KMS-11 (cell line): ENCODE measurements at regions not wholly inside any gene's neighbourhood (a gene's known extent, or its start where the extent isn't known, plus 50 kb on each side); places are given as distances from the start of the nearest gene placed in this dataset.
"Not testable (repeated sequence)": the region's sequence is repeated elsewhere in the genome, so short reads cannot be mapped to it uniquely, and the experiment has no call there.

Experiments used
- H2AFZ ChIP-seq: fragments of 200-600 bp; sonication (generic); 2 replicates; pipeline ENCODE4 v1.6.1; 2016; ENCODE audit warnings: antibody characterized with exemption, mixed run types, low read depth
- H3K27ac ChIP-seq: fragments of 200-600 bp; sonication (generic); 2 replicates; pipeline ENCODE4 v1.6.1; 2016; ENCODE audit warnings: mild to moderate bottlenecking, mixed run types
- H3K27me3 ChIP-seq: fragments of 200-600 bp; sonication (generic); 2 replicates; pipeline ENCODE4 v1.6.1; 2017; ENCODE audit warnings: mild to moderate bottlenecking, low read depth, mixed run types, moderate library complexity; ENCODE audit not compliant: insufficient read depth
- H3K36me3 ChIP-seq: fragments of 200-600 bp; sonication (generic); 2 replicates; pipeline ENCODE4 v1.6.1; 2017; ENCODE audit warnings: mild to moderate bottlenecking, mixed run types; ENCODE audit not compliant: insufficient read depth
- H3K4me1 ChIP-seq: fragments of 200-600 bp; sonication (generic); 2 replicates; pipeline ENCODE4 v1.6.1; 2016; ENCODE audit warnings: mild to moderate bottlenecking, low read depth, mixed run types; ENCODE audit not compliant: poor library complexity, severe bottlenecking
- H3K4me2 ChIP-seq: fragments of 200-600 bp; sonication (generic); 2 replicates; pipeline ENCODE4 v1.7.0; 2016; ENCODE audit warnings: mild to moderate bottlenecking, mixed run types
- H3K4me3 ChIP-seq: fragments of 200-600 bp; sonication (generic); IDR thresholded peaks from 2 replicates; pipeline ENCODE4 v1.6.1; 2017; ENCODE audit warnings: low read depth, low read length, mixed read lengths; ENCODE audit not compliant: insufficient read depth
- H3K79me2 ChIP-seq: fragments of 200-600 bp; sonication (generic); 2 replicates; pipeline ENCODE4 v1.6.1; 2016; ENCODE audit warnings: low read depth, mixed run types; ENCODE audit not compliant: insufficient read depth
- H3K9ac ChIP-seq: fragments of 200-600 bp; sonication (generic); 2 replicates; pipeline ENCODE4 v1.6.1; 2016; ENCODE audit warnings: mild to moderate bottlenecking, mixed run types
- H4K20me1 ChIP-seq: fragments of 200-600 bp; sonication (generic); 2 replicates; pipeline ENCODE4 v1.6.1; 2016; ENCODE audit warnings: mild to moderate bottlenecking, mixed run types; ENCODE audit not compliant: insufficient read depth
- TF ChIP-seq, protein P1 (sequence below): fragments of 200-600 bp; sonication (generic); conservative IDR thresholded peaks from 2 replicates; pipeline ENCODE4 v1.6.1; 2017; ENCODE audit warnings: low read depth, mild to moderate bottlenecking, antibody characterized with exemption, low read length, moderate library complexity, mixed read lengths

- Histone ChIP-seq H3K9ac (no peak overlapping the region), H3K36me3 (no peaks in the 10 kb centered on the region), H2AFZ (no peak overlapping the region), H3K4me2 (no peak overlapping the region), H4K20me1 (no peaks in the 10 kb centered on the region), H3K79me2 (no peaks in the 10 kb centered on the region), H3K27me3 (no peaks in the 10 kb centered on the region), H3K4me3 (no peak overlapping the region), H3K4me1 (no peaks in the 10 kb centered on the region), H3K27ac (no peak overlapping the region)
- TF ChIP-seq, protein P1, sequence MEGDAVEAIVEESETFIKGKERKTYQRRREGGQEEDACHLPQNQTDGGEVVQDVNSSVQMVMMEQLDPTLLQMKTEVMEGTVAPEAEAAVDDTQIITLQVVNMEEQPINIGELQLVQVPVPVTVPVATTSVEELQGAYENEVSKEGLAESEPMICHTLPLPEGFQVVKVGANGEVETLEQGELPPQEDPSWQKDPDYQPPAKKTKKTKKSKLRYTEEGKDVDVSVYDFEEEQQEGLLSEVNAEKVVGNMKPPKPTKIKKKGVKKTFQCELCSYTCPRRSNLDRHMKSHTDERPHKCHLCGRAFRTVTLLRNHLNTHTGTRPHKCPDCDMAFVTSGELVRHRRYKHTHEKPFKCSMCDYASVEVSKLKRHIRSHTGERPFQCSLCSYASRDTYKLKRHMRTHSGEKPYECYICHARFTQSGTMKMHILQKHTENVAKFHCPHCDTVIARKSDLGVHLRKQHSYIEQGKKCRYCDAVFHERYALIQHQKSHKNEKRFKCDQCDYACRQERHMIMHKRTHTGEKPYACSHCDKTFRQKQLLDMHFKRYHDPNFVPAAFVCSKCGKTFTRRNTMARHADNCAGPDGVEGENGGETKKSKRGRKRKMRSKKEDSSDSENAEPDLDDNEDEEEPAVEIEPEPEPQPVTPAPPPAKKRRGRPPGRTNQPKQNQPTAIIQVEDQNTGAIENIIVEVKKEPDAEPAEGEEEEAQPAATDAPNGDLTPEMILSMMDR: no peak
Observed at GRCh38 chr6:137303441-137303840, 84.3 kb upstream of the IFNGR1 start.

DNA sequence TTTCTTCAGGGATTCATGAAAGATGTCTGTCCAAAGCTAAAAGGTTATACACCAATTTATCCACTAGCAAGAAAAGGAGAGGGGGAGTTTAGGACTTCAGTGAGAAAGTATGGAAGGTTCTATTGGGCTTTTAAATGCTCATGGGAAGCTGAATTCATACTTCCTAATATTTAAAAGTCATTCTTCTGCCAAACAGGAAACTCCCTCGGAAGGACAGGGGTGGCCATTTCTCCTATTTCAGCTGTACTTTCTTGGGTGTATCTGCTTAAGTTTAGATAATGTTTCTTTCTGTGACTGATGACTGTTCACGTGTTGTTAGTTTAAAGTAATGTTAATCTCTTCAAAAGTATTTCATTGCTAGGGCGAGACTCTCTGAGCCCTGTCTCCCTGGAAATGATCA is 80.5 kb upstream of the IFNGR1 start:
- Histone ChIP-seq H3K36me3 (no peaks in the 10 kb centered on the region), H4K20me1 (no peaks in the 10 kb centered on the region), H2AFZ (no peak overlapping the region), H3K27ac (no peak overlapping the region), H3K4me2 (no peak overlapping the region), H3K27me3 (no peaks in the 10 kb centered on the region), H3K4me1 (no peaks in the 10 kb centered on the region), H3K9ac (no peak overlapping the region), H3K4me3 (no peak overlapping the region), H3K79me2 (no peaks in the 10 kb centered on the region)
- TF ChIP-seq, protein P1: no peak

DNA sequence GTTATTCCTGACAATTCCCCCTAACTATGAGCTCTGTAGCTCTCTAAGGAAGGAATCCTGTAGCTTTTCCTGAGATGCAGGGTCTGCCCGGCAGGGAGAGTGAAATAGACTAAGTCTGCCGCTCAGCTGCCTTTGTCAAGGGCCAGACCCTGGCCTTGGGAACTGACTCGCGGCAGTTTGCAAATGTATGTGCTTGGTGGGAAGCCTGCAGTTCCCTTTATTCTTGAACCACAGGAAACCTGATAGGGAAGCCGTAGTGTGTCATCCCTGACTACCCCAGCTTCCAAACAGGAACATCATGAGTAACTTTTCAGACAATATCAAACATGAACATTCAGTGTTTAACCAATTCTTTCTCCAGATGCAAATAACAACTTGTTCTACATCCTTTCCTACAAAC is 78.7 kb upstream of the IFNGR1 start:
- Histone ChIP-seq H3K4me1 (no peaks in the 10 kb centered on the region), H2AFZ (no peak overlapping the region), H3K36me3 (no peaks in the 10 kb centered on the region), H4K20me1 (no peaks in the 10 kb centered on the region), H3K27me3 (no peaks in the 10 kb centered on the region), H3K9ac (no peak overlapping the region), H3K79me2 (no peaks in the 10 kb centered on the region), H3K27ac (no peak overlapping the region), H3K4me3 (no peak overlapping the region), H3K4me2 (no peak overlapping the region)
- TF ChIP-seq, protein P1: no peak

DNA sequence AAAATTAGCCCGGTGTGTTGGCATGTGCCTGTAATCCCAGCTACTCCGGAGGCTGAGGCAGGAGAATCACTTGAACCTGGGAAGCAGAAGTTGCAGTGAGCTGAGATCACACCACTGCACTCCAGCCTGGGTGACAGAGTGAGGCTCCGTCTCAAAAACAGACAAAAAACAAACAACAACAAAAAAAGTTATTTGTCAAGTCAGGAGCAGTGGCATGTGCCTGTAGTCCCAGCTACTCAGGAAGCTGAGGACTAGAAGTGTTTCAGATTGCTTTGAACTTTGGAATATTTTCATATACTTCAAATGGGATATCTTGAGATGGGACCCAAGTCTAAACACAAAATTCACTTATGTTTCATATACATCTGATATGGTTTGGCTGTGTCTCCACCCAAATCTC is 73.1 kb upstream of the IFNGR1 start:
- H3K4me2 ChIP-seq, H3K9ac ChIP-seq, H3K36me3 ChIP-seq, H2AFZ ChIP-seq, H4K20me1 ChIP-seq, H3K4me3 ChIP-seq, H3K27ac ChIP-seq, H3K27me3 ChIP-seq, H3K79me2 ChIP-seq, H3K4me1 ChIP-seq: not testable (repeated sequence)

- H2AFZ ChIP-seq: no peak overlapping the region
- no peak overlapping the region for H3K4me3 ChIP-seq
- no peaks in the 10 kb centered on the region for H3K36me3 ChIP-seq
- no peaks in the 10 kb centered on the region for H3K4me1 ChIP-seq
- H3K27me3 ChIP-seq: no peaks in the 10 kb centered on the region
- H4K20me1 ChIP-seq: no peaks in the 10 kb centered on the region
- H3K9ac ChIP-seq: no peak overlapping the region
- H3K4me2 ChIP-seq: no peak overlapping the region
- no peak overlapping the region for H3K27ac ChIP-seq
- no peaks in the 10 kb centered on the region for H3K79me2 ChIP-seq
- TF ChIP-seq, protein P1: no peak
Observed at GRCh38 chr6:137291441-137291840, 72.3 kb upstream of the IFNGR1 start.
